ENCODE measurements at regions not wholly inside any gene's neighbourhood (a gene's known extent, or its start where the extent isn't known, plus 50 kb on each side); places are given as distances from the start of the nearest gene placed in this dataset.

- TF ChIP-seq HMG20A (CRISPR knock-in tag; IDR thresholded peaks at IDR 0.05; ENCODE audit: borderline replicate concordance) (no peak), ZNF782 (CRISPR knock-in tag; IDR thresholded peaks at IDR 0.05; ENCODE audit: borderline replicate concordance) (no peak), KDM4B (CRISPR knock-in tag; IDR thresholded peaks at IDR 0.05) (no peak), ZBTB49 (CRISPR knock-in tag; IDR thresholded peaks at IDR 0.05; ENCODE audit: borderline replicate concordance) (no peak), ZNF234 (CRISPR knock-in tag; conservative IDR thresholded peaks at IDR 0.05) (no peak), ZNF589 (CRISPR knock-in tag; conservative IDR thresholded peaks at IDR 0.05) (no peak), PHF21A (CRISPR knock-in tag; IDR thresholded peaks at IDR 0.05) (no peak), ZNF280B (CRISPR knock-in tag; IDR thresholded peaks at IDR 0.05; ENCODE audit: borderline replicate concordance) (no peak)
Observed at GRCh38 chr4:19910861-19911525, 340.7 kb upstream of the SLIT2 start.

More at GRCh38 chr4:19910861-19911525, 340.7 kb upstream of the SLIT2 start:
- intact Hi-C loops (cut with micrococcal nuclease; ENCODE audit: unreplicated experiment) = no loop called here
- H3K4me2 ChIP-seq (ENCODE audit: low read depth, low read length) = no peak overlapping the region
- no peak for ATAC-seq
- H3K4me3 ChIP-seq (replicated peaks in 1 of 3; ENCODE audit: insufficient read depth in 1 of 3, low read depth in 2 of 3, low read length in 3 of 3) = no peak overlapping the region
- no peak for FAIRE-seq
- no peak overlapping the region for H3K27ac ChIP-seq (ENCODE audit: extremely low read length, insufficient read depth, low read length)
- DNase-seq (ENCODE audit: low spot score) = no peak
- ChIA-PET CTCF (ENCODE audit: low intra/inter-chr PET ratio, low total read pairs) (no interaction called here), POLR2A (no interaction called here)
- WGBS (ENCODE audit: low lambda C conversion rate) = 6% methylated on average over 1 of the region's 1 CpG
- no peak overlapping the region for H3K9ac ChIP-seq (ENCODE audit: insufficient read depth, low read depth, low read length)
- no peaks in the 10 kb centered on the region for H3K4me1 ChIP-seq (ENCODE audit: insufficient read depth, low read length)
- no peaks in the 10 kb centered on the region for H3K36me3 ChIP-seq (replicated peaks in 1 of 2; ENCODE audit: control insufficient read depth in 1 of 2, insufficient read depth in 2 of 2, low read length in 2 of 2)
- in situ Hi-C loops (cut with HindIII; ENCODE audit: extremely low pct_ligation_motif_present, low pct_unique_long_range_greater_than_20kb) = no loop called here
- H4K20me1 ChIP-seq (ENCODE audit: insufficient read depth, low read length) = no peaks in the 10 kb centered on the region
- H2AFZ ChIP-seq (ENCODE audit: low read length) = no peak overlapping the region
- no peaks in the 10 kb centered on the region for H3K79me2 ChIP-seq (ENCODE audit: insufficient read depth, low read length)
- no TSS peak for BruUV-seq (replicated peaks)
- no peaks in the 10 kb centered on the region; a peak in 1 of 5 replicates for H3K27me3 ChIP-seq (ENCODE audit: control insufficient read depth in 1 of 2, insufficient read depth in 2 of 2, low read length in 2 of 2)
- peaks cover 75% of the 10 kb centered on the region for H3K9me3 ChIP-seq (ENCODE audit: low read length)

Data from HepG2 (cell line).